Adrenal gland (tissue), 5 donors: ENCODE measurements at regions not wholly inside any gene's neighbourhood (a gene's known extent, or its start where the extent isn't known, plus 50 kb on each side); places are given as distances from the start of the nearest gene placed in this dataset.

Experiments
- POLR2A ChIP-seq, 2 donors: fragments of 450-650 bp; IDR thresholded peaks; one replicate each; pipeline ENCODE4 v1.6.1; 2017; ENCODE audit warnings: antibody characterized with exemption in 2 of 2, mild to moderate bottlenecking in 2 of 2, moderate library complexity in 1 of 2
- TF ChIP-seq, protein P1 (sequence below), 6 experiments: fragments of 450-650 bp in 4 of 6; fragments of 200-600 bp in 2 of 6; sonication (generic) in 1 of 6; IDR thresholded peaks; 1 replicate in 5 of 6; 2 replicates in 1 of 6; pipeline versions ENCODE4 v1.5.1 to v1.8.0; 2016 to 2021; ENCODE audit warnings: antibody characterized with exemption in 6 of 6, mild to moderate bottlenecking in 2 of 6, moderate library complexity in 1 of 6
- donor health status: DM: no; HTN: no; CAD: no.

- TF ChIP-seq, protein P1, sequence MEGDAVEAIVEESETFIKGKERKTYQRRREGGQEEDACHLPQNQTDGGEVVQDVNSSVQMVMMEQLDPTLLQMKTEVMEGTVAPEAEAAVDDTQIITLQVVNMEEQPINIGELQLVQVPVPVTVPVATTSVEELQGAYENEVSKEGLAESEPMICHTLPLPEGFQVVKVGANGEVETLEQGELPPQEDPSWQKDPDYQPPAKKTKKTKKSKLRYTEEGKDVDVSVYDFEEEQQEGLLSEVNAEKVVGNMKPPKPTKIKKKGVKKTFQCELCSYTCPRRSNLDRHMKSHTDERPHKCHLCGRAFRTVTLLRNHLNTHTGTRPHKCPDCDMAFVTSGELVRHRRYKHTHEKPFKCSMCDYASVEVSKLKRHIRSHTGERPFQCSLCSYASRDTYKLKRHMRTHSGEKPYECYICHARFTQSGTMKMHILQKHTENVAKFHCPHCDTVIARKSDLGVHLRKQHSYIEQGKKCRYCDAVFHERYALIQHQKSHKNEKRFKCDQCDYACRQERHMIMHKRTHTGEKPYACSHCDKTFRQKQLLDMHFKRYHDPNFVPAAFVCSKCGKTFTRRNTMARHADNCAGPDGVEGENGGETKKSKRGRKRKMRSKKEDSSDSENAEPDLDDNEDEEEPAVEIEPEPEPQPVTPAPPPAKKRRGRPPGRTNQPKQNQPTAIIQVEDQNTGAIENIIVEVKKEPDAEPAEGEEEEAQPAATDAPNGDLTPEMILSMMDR (IDR thresholded peaks at IDR 0.05), result no peak
- TF ChIP-seq POLR2A (IDR thresholded peaks at IDR 0.05), result no peak
These were observed 317.7 kb upstream of the IRX4 start for GRCh38 chr5:2200261-2200950.
